Right renal cortex interstitium (tissue), 3 donors: ENCODE measurements at regions not wholly inside any gene's neighbourhood (a gene's known extent, or its start where the extent isn't known, plus 50 kb on each side); places are given as distances from the start of the nearest gene placed in this dataset.
"Not testable (repeated sequence)": the region's sequence is repeated elsewhere in the genome, so short reads cannot be mapped to it uniquely, and the experiment has no call there.

ENCODE experiments used
- DNase-seq, 3 donors: peaks; one replicate each; pipeline ENCODE4 v3.0.0-alpha.2; 2013; ENCODE audit warnings: low read depth in 3 of 3, low spot score in 2 of 3

DNA sequence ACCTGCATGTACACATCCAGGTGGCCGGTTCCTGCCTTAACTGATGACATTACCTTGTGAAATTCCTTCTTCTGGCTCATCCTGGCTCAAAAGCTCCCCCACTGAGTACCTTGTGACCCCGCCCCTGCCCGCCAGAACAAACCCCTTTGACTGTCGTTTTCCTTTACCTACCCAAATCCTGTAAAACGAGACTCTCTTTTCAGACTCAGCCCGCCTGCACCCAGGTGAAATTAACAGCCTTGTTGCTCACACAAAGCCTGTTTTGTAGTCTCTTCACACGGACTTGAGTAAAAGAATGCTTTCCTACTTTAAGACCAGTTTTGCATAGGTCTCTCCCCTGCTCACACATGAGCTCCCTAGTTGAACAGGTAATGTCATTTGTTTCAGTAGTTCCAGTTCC is 667.4 kb upstream of the GBE1 start:
- not testable (repeated sequence) for DNase-seq

DNA sequence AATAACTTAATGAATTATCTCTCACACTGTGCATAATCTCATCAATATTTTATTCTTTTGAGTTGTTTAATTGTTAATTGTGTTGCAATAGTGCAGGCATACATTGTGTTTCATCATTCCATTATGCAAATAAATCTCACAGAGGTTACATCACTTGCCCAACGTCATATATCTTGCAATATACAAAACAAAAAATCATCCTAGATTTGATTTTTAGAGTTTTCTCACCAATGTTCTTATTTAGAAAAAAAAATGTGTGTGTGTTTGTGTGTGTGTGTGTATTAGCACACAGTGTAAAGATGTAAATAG is 662.5 kb upstream of the GBE1 start:
- DNase-seq, result no peak

DNA sequence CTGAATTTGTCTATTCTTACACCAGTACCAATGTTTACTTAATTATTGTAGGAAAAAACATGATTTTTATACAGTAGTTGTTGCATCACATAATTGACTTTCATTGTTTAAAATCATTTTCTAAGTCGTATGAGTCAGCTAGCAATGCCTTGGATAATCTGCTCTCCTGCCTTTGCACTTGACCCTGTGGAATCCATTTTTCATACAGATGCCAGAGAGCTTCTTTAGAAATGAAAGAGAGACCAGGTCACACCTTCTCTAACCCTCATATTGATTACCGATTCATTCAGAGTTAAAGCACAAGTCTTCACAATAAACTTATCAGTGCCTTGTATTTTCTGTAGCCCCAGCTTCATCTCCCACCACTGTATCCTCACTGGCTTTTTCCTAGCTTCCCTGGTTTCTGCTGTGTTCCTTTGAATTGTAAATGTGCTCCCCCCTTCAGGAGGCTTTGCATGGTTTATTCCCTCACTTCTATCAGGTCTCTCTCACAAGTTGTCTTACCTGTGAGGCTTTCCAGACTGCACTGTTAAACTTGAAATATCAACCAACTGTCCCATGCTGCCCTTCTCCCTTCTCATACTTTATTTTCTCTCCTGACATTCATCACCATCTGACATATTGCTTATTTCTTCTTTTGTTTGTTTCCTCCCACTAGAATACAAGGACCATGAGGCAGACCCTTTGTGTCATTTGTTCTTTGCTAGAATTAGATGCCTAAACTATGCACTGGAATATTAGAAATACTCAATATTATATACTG is 662.0 kb upstream of the GBE1 start:
- DNase-seq, result no peak

- no peak for DNase-seq
Observed at GRCh38 chr3:82416830-82417229, 655.4 kb upstream of the GBE1 start.

DNA sequence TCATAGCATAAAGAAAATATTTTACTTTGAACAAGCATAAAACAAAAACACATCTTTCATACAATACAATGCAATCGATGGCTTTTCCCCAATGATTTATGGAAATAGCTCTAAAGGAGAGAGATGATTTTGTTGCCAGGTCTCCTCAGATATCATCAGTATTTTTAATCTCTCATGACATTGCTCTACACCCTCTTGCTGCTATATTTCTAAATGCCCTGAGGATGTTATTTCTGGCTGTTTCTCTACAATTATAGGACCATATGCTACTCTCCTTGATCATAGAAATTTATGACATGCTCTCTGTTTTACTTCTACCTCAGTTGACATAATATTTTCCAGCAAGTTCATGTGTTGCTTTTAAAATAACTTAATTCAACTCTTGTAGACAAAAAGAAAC is 654.9 kb upstream of the GBE1 start:
- DNase-seq, result no peak

DNA sequence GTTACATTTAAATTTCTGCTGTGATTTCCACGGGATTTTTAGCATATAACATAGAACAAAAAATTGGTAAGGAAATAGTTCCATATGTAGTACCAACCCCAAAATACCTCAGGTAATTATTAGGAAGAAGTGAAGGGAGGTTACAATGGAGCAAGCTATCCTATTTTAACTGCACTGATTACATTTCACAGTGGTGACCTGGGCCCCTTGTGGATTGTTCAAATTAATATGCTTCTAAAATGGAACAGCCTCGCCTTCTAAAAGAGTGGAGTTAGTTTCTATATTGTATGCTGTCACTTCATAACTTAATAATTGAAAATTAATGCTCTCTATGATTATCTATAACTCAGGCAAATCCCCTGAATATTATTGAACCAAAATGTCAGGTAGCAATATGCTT is 651.7 kb upstream of the GBE1 start:
- DNase-seq, result no peak

GRCh38 chr3:82410366-82410765 is 648.9 kb upstream of the GBE1 start:
- no peak for DNase-seq

GRCh38 chr3:82409842-82410241 is 648.4 kb upstream of the GBE1 start:
- no peak for DNase-seq

DNA sequence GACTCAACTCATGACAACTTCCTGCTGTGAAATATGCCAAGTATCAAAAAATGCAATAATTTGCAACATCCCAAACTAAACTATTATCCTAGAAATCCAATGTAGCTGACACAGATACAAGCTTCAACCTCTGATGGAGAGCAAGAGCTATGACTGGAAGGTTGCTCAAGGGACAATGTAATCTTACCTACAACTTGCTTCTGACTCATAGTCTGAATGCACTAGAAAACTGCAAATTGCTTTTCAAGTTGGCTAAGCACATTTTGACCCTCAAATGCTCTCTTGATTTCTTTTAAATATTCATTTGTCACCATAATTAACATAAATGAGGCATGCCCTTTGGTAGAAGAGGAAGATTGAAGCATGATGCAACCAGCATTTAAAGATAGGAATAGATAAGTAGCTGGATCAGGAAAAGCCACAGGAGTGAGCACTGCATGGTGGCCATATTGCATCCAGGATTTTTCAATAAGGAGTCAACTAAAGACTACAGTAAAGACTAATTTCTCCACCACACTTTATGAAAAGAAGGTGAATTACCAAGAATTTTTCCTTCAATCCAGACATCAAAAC is 630.8 kb upstream of the GBE1 start:
- no peak for DNase-seq

- DNase-seq, result no peak
Observed at GRCh38 chr3:82390868-82391267, 629.4 kb upstream of the GBE1 start.

GRCh38 chr3:82386647-82387046 is 625.2 kb upstream of the GBE1 start:
- no peak for DNase-seq

DNA sequence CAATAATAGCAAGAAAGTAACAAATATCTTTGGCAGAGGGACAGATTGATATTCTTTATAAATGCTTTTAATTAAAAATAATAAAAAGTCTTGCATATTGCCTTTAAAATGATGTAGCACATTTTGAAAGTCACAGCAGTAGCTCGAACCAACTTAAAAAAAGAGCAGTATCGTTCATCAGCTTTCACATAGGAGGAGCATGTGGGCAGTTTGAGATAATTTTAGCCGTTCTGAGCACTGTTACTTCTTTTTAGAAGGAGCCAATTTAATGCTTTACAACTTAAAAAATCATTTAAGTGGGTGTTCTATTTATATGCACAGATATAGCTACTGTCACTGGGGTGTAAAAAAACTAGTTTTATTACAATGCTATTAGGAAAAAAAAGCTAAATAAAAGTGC is 622.7 kb upstream of the GBE1 start:
- DNase-seq, result no peak

GRCh38 chr3:82382831-82383230 is 621.4 kb upstream of the GBE1 start:
- no peak for DNase-seq

DNA sequence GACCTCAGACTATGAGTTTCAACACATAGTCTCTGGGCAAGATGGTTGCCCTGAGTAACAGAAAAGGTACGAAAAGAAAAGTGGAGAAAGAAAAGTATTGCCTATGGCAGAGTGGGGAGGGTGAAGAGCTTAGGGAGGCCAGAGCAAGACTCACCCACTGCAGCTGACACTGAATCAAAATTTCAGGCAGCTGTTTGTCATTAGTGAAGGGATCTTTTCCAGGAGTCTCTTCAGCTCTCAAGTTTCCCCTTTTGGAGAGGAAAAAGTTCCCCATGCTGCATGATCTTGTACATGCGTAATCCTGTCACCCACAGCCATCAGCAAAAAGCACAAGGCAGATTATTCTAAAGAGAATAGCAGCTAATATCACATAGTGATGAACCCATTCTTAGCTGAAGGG is 616.9 kb upstream of the GBE1 start:
- no peak for DNase-seq

GRCh38 chr3:82376883-82377282 is 615.4 kb upstream of the GBE1 start:
- DNase-seq, result no peak

DNA sequence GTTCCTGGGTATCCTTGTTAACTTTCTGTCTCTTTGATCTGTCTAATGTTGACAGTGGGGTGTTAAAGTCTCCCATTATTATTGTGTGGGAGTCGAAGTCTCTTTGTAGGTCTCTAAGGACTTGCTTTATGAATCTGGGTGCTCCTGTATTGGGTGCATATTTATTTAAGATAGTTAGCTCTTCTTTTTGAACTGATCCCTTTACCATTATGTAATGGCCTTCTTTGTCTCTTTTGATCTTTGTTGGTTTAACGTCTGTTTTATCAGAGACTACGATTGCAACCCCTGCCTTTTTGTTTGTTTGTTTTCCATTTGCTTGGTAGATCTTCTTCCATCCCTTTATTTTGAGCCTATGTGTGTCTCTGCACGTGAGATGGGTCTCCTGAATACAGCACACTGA is 612.4 kb upstream of the GBE1 start:
- not testable (repeated sequence) for DNase-seq

DNA sequence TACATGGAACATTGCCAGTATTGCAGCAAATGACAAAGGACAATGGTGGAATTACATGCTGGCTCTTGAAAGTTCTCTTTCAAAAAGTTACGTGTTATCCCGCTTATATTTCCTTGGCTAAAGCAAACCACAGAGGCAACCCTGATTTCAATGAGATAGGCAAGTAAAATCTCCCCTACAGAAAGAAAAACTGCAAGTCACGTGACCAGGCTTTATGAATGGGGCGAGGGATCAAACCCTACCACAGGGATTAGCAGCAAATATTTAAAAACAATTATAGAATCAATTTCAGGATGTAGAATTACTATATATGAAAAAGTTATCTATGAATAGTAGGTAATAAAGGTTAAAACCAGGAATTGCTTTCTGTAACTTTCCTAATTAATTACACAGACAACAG is 603.4 kb upstream of the GBE1 start:
- DNase-seq, result no peak

DNA sequence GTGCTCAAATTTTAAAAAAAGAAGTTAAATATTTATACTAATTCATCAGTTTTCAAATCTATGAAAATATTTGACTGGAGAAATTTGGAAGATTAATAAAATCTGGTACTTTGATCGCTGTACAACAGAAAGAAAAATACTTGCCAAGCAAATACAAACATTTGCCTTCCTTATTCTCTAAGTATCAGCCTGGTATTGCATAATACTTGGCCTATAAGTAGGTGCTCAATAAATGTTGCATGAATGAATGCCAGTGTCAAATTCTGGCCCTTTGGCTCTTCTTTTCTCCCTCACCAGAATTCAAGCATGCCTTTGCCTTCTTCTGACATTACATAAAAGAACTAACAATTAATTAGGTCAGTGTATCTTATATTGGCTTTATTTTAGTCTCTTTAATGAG is 601.7 kb upstream of the GBE1 start:
- DNase-seq, result no peak

DNA sequence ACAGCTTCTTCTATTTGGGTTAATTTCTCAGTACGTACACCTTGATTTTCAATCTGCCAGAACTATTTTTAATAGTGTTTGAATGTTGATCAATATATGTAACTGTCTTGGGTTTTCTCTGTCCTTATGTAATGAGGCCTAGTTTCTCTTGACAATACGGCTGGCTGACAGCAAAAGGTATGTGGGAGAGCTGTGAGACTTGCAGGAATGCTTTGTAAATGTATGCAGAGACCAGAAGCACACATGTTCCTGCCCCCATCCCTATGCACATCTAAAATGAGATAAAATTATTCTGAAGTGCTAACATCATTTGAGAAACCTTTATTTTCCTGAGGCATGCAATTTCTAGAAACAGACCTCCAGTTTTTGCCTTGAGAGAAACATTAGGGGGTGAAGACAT is 593.8 kb upstream of the GBE1 start:
- no peak for DNase-seq

GRCh38 chr3:82354228-82354627 is 592.8 kb upstream of the GBE1 start:
- no peak for DNase-seq

DNA sequence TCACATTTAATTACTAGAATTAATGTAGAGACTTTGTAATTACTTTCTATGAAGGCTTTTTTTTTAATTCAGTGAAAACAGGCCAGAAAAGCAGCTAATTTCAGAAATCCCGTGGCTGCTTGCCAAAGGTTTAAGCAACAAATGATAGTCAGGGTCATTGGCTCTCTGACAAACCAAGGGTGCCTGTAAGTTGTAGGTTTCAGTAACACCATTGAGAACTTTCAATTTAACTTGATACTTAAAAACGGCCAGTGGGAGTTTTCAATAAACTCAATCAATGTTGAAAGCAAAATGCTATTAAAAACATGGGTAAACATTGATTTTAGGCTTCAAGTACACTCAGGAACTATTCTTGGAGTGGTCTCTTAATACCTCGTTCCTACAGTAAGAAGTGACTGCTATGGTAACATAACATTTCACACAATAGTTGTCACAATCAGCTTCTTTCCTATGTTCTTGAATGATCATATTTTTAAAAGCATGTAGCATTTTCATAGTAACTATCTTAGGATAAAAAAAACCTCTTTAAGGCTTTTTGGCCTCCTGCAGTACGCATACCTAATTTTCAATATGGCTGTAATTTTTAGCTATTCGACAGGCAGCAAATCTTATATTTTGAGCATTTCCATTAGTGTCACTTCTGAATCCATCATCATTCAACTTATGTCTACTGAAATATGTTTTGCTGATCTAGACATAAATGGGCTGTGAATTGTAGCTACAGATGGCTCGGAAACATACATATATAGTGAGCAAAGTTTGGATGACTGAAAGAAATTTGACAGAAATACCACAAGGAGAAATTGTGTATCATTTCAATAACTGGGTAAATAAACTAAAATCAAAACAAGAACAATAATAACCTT is 592.1 kb upstream of the GBE1 start:
- DNase-seq, result no peak

DNA sequence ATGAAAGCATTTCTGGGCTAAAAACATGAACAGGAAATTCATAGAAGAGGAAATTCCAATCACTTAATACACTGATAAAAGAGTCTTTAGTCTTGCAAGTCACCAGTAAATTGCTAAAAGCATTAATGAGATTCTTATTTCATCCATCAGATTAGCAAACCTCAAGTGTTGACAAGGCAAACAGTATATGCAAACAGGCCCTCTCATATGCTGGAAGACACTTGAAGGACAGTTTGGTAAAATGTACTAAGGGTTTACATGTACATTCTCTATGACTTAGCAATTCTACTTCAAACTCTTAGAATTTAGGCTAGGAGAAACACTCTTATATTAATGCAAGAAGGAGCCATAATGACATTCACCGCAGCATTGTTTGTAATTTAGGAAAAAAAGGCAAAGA is 586.1 kb upstream of the GBE1 start:
- DNase-seq, result no peak
